Left colon (tissue), 2 donors: ENCODE measurements at regions not wholly inside any gene's neighbourhood (a gene's known extent, or its start where the extent isn't known, plus 50 kb on each side); places are given as distances from the start of the nearest gene placed in this dataset.
A peak's percentile ranks its signal among the peaks of the same experiment; 100 is the strongest.
"Not testable (repeated sequence)": the region's sequence is repeated elsewhere in the genome, so short reads cannot be mapped to it uniquely, and the experiment has no call there.

Experiments
- ATAC-seq: fragments of 200-7000 bp; cut with Tn5 transposase; one replicate; pipeline ENCODE4 v1.9.1; 2020; ENCODE audit warnings: mild to moderate bottlenecking, moderate library complexity
- DNase-seq, 2 donors: peaks; one replicate each; pipeline ENCODE4 v3.0.0-alpha.2; 2020
- intact Hi-C, 2 donors: fragments of 100-400 bp; cut with DNase I in 1 of 2; cut with micrococcal nuclease in 1 of 2; formaldehyde crosslinking; loops; one replicate each; pipeline versions ENCODE4 v1.11.2 to v1.14.0; 2022; cut with DNase I, micrococcal nuclease
- donor health status: DM: no; HTN: no; CAD: no.
- donor health status: DM: yes; HTN: yes; CAD: no.

GRCh38 chr1:57549300-57549699 is 125.4 kb upstream of the DAB1 start:
- no peak for ATAC-seq
- intact Hi-C loops: no loop called here

DNA sequence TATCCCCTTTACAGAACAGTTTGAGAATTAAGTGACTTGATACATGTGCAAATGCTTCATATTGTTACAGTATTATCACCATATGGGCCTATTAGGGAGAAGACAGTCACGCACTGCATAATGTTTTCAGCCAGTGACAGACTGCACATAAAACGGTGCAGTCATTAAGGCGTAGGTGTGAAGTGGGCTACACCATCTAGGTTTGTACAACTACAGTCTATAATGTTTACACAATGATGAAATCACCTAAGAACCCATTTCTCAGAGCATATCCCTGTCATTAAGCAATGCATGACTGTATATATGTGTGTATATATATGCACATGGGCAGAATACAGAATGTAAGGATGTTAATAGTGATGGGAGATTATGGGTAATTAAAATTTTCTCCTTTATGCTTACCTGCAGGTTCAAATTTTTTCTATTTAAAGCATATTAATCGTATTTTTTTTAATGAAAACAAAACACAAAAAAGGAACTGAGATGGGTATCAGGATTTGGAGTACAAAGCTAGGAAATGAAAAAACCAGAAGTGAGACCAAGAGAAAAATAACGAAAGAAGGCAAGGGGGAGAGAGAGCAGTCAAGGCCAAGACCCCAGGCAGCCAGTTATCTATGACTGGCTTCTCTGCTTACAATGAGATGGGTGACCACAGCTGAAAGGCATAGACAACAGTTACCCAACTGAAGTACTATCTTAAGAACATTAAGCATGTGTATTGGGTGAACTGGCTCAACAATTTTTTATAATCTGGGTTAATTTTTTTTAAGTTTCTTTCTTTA is 122.9 kb upstream of the DAB1 start:
- no peak for DNase-seq
- ATAC-seq: no peak
- intact Hi-C loops: no loop called here

More at GRCh38 chr1:57549300-57549699, 125.4 kb upstream of the DAB1 start:
- no peak for DNase-seq

GRCh38 chr1:57544345-57544744 is 120.5 kb upstream of the DAB1 start:
- intact Hi-C loops: no loop called here
- no peak for DNase-seq
- no peak for ATAC-seq

- DNase-seq: no peak
- no peak for ATAC-seq
- intact Hi-C loops: no loop called here
Measured at GRCh38 chr1:57536749-57537423, 113.0 kb upstream of the DAB1 start.

GRCh38 chr1:57532299-57532698 is 108.4 kb upstream of the DAB1 start:
- DNase-seq (no peak), ATAC-seq (no peak)
- intact Hi-C loops: no loop called here

DNA sequence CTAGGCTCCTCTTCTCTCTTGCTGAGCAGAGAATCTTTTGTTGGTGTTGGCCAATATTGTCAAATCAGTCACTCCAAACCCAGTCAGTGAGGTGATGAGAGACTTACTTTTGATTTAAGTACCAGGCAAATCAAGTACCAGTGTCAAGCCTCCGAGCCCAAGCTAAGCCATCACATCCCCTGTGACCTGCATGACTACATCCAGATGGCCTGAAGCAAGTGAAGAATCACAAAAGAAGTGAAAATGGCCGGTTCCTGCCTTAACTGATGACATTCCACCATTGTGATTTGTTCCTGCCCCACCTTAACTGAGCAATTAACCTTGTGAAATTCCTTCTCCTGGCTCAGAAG is 107.0 kb upstream of the DAB1 start:
- intact Hi-C loops, DNase-seq, ATAC-seq: not testable (repeated sequence)

- ATAC-seq (no peak), DNase-seq (no peak)
- intact Hi-C loops: no loop called here
Measured at GRCh38 chr1:57530206-57530910, 106.5 kb upstream of the DAB1 start.

DNA sequence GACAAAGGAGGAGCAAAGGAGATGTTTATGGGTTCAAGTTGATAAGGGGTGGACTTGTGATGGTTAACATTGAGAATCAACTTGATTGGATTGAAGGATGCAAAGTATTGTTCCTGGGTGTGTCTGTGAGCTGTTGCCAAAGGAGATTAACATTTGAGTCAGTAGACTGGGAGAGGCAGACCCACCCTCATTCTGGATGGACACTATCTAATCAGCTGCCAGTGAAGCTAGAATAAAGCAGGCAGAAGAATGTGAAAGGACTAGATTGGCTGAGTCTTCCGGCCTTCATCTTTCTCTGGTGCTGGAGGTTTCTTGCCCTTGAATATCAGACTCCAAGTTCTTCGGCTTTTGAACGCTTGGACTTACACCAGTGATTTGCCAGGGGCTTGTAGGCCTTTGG is 98.7 kb upstream of the DAB1 start:
- DNase-seq (no peak), ATAC-seq (no peak)
- intact Hi-C loops: no loop called here

- DNase-seq (no peak), ATAC-seq (no peak)
- intact Hi-C loops: no loop called here
Measured at GRCh38 chr1:57520743-57521515, 97.1 kb upstream of the DAB1 start.

- ATAC-seq (no peak), DNase-seq (no peak)
- intact Hi-C loops: no loop called here
Measured at GRCh38 chr1:57518496-57518895, 94.6 kb upstream of the DAB1 start.

DNA sequence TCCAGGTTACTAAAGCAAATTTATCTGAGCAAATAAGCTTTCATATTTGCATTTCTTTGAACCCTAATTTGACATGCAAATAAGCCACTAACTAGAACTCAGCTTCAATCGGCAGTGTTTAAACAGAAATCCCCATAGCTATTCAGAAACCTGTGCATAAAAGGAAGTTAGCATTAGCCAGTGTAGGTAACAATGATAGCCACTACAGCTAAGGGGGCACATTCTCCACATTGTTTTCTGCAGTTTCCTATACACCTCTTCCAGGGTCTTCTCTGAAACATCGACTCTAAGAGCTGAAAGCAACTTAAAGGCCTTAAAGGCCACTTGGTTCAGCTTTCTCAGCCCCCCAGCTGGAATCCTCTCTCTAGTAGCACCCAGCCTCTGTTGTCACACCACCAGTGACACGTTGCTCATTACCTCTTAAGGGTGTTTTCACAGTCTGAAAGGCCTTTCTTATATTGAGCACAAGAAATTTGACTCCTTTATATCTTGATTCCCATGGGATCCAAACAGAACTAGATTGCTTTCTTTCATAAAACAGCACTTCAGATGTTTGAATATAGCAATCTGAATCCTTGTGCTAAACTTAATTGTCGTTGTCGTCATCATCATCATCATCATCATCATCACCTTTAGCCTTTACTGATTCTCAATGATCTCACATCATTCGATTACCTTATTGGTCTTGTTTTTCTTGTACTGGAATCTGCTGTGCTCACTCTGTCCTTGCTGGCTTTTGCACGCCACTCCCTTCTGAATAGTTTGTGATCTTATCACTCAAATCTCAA is 93.9 kb upstream of the DAB1 start:
- ATAC-seq (no peak), DNase-seq (no peak)
- intact Hi-C loops: no loop called here

DNA sequence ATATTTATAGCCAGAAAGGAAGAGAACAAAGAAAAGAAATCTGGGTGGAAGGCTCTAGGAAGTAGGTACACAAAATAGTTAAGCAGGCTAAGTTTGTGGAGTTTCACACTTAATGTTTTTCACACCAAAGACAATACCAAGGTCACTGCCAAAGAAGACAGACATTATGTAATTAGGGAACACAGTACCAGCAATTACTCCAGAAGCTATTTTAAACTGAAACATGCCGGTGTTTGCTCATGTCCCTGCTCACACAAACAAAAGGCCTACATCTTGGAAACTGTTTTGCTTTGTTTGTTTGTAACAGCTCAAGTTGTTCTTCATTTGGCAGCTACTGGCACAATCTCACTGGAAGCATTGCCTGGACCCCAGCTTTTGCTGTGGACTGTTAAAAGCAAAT is 88.5 kb upstream of the DAB1 start:
- ATAC-seq (no peak), DNase-seq (no peak)
- intact Hi-C loops: no loop called here

GRCh38 chr1:57506941-57507340 is 83.1 kb upstream of the DAB1 start:
- DNase-seq (no peak), ATAC-seq (no peak)
- intact Hi-C loops: no loop called here

DNA sequence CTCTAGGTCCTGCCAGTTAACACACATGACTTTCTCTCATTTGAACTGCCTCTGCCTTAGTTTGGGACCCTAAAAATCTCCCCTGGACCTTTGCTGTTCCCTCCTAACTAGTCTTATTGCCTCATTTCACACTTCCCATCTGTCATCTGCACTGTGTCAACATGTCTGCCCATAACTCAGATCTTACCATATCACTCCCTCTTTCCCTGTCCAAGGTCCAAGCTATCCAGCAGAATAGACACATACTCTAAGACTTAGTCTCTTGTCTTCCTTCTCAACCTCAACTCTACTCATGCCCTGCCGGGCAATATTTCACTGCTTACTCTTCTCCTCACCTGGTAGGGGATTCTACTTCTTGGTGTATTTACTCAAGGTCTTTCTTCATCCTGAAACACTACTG is 79.5 kb upstream of the DAB1 start:
- ATAC-seq (peak; percentile 83), DNase-seq (no peak)
- intact Hi-C loops: no loop called here

DNA sequence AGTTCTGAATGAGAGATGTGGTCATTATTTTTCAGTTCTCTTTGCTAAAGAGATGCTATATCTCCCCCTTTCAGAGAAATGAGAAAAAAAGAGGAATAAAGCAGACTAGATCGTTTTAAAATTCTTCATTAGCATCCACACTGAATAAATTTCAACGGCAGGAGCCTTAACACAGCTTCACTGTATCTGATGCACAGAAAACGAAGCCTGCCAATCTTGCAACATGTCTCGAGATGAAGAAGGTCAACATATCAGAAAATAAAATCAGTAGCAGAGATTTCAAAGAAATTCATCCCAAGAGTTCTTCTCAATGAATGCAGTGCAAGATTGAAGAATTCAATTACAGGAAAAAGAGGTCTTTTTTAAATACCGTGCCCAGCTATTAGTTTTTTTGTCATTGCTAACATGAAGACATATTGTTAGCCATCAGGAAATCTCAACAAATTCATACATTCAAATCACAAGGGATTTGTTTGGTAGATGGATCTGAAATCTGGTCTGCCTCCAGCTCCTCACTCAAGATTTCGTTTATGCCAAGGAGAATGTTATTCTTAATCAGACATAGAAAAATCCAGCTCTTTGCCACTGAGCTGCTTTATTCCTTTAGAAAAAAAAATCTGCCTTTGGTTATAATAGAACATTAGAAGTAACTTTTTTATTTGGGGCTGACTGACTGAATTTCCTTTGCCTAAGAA is 76.4 kb upstream of the DAB1 start:
- intact Hi-C loops: no loop called here
- ATAC-seq (no peak), DNase-seq (no peak)

DNA sequence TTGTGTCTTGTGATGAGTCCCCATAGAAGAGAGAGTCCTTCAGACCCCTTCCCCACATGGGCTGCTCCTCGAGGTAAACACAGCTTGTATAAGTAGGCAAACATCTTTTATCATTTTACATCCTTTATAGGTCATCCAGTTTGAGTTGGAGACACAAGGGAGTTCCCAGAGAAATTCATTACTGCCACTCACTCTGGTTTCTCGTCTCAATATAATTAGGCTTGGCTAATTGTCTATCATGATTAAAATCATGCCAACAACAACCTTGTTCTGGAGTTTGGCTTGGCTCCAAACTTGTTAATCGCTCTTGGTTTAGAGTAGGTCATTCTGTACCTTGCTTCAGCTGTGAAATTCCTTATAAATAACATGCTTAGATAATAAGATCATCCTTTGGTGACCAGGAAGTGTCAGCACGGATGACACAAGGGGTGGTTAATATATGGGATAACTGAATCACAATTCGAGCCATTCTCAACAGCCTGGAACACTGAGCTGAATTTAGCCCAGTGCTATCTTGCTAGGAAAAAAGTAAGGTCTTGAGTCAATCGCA is 70.7 kb upstream of the DAB1 start:
- DNase-seq (no peak), ATAC-seq (no peak)
- intact Hi-C loops: no loop called here

GRCh38 chr1:57492586-57493226 is 68.8 kb upstream of the DAB1 start:
- no peak for ATAC-seq
- intact Hi-C loops: no loop called here
- DNase-seq: no peak
